ENCODE measurements at regions not wholly inside any gene's neighbourhood (a gene's known extent, or its start where the extent isn't known, plus 50 kb on each side); places are given as distances from the start of the nearest gene placed in this dataset.

DNA sequence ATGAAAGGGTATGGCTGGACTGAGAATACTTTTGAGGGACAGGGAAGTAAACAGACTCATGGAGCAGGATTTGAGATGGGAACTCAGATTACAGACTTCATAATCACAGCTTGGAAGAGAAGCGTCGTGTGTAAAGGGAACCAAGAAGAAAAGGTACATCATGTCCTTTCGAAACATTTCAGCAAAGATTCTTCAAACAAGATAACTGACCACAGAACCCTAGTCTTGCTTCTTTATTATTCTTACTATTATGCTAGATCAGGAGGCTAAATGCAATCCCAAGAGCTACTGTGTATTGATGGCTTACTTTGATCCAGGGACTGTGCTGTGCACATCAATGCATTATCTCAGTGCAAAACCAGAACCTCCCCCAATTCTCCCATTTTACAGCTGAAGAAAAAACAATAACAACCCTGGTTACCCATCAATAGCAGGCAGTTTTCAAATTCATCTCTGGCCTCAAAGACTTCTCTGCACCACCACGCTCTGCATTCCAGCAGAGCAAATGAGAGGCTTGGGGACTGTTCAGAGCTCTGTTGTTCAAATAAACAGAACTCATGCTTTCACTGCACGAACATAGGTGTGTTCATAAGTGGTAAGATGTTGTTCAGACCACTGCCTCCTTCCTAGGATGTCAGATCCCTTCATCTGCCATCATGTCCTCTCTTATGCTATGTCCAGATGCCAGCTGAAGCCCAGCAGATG lies 104.8 kb upstream of the NAV2 start:
- H3K27ac Mint-ChIP-seq: no peak overlapping the region
- no peaks in the 10 kb centered on the region for H3K4me1 Mint-ChIP-seq (ENCODE audit: low read depth)
- no peaks in the 10 kb centered on the region for H3K36me3 Mint-ChIP-seq (ENCODE audit: low read depth)
- no peak overlapping the region for H3K4me3 Mint-ChIP-seq
- H3K27me3 Mint-ChIP-seq (ENCODE audit: low read depth): peaks cover 6% of the 10 kb centered on the region
- H3K9me3 Mint-ChIP-seq: peaks cover 6% of the 10 kb centered on the region

DNA sequence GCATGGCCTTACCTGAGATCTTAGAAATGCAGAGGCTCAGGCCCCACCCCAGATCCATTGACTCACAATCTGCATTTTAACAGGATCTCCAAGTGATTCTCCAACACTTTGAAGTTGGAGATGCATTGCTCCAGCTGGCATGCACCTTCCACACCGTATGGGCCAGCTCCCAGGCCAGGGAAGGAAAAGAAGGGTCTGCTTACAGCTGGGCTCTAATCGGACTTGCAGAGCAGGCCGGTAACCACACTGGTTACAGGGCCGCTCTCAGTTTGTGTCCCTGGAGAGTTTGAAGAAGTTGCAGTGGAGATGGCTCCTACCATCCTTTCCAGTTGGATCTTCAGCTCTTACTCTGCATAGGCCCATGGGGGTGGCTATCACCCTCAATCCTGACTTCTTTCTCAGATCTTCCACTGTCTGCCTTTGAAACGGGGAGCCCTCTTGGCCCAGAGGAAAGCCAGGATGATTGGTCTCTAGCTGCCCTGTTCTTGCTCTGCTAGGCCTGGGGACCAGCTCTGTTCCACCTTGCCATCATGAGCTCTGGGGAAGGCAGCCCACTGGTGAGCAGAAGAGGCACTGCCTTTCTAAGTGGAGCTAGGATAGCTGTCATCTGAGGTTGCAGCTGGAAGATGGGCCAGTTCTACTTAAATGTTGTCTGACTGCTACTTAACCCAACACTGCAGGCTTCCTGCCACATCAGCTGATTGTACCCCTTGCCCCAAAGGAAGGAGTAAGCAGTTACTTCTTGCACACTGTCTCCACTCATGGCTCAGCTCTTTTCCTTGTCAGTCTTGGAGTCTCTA lies 105.6 kb upstream of the NAV2 start:
- no peaks in the 10 kb centered on the region for H3K36me3 Mint-ChIP-seq (ENCODE audit: low read depth)
- peaks cover 6% of the 10 kb centered on the region for H3K27me3 Mint-ChIP-seq (ENCODE audit: low read depth)
- no peak overlapping the region for H3K27ac Mint-ChIP-seq
- H3K4me1 Mint-ChIP-seq (ENCODE audit: low read depth): no peaks in the 10 kb centered on the region
- no peaks in the 10 kb centered on the region for H3K9me3 Mint-ChIP-seq
- no peak overlapping the region for H3K4me3 Mint-ChIP-seq

DNA sequence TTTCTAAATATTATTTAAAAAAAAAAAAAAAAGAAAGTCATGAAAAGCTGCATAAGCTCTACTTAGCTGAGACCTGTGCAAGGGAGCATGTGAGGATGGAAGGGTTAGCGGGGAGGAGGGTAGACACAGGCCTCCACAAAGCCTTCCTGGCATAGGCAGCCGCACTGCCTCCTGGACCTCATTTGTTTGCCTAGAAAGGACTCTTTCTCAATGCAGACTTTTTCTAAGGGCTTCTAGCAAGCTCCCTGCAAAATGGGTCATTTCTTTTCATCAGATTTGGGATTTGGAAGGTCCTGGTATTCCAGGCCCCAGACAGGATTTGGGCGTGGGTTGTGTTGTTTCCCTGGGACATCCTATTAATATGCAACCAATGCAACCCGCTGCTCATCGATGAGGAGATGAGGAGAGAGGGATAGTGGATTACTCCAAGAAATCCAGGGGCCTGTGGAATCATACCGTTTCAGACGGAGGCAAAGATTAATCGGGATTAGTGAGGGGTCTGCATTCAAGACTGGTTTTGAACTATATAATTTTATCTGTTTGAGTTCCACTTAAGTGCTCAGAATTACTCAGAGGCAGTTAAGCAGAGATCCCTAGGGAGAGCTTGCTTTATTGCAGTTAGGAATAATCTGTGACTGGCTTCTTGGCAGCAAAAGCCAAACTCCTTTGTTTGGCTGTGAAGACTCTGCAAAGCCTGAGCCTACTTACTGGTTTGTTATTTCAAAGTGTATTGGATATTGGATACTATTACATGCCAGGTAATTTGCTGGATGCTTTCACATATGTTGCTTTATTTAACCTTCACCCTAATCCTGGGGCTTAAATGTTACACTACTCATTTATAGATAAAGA lies 106.9 kb upstream of the NAV2 start:
- Mint-ChIP-seq H3K27me3 (ENCODE audit: low read depth) (peaks cover 6% of the 10 kb centered on the region), H3K36me3 (ENCODE audit: low read depth) (no peaks in the 10 kb centered on the region), H3K4me1 (ENCODE audit: low read depth) (no peaks in the 10 kb centered on the region), H3K4me3 (no peak overlapping the region), H3K27ac (no peak overlapping the region), H3K9me3 (no peaks in the 10 kb centered on the region)

DNA sequence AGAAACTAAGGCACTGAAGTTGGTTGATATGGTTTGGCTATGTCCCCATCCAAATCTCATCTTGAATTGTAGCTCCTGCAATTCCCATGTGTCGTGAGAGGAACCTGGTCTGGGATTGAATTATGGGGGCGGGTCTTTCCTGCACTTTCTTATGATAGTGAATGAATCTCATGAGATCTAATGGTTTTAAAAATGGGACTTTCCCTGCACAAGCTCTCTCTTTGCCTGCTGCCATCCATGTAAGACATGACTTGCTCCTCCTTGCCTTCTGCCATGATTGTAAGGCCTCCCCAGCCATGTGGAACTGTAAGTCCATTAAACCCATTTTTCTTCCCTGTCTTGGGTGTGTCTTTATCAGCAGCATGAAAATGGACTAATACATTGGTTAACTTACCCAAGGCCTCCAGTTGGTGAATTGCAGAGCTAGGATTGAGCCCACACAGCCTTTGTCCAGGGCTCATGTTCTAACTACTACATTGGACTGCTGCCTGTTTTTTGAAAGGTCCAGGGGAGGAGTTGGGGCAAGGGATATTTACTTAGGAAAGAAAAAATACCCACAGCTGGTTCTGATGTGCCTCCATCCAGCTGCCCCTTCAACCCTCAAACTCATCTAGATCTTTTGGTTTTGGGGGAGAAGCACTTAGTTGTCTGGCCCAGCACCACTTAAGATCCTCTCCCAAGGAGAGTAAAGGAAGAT lies 107.8 kb upstream of the NAV2 start:
- no peak overlapping the region for H3K4me3 Mint-ChIP-seq
- no peaks in the 10 kb centered on the region for H3K9me3 Mint-ChIP-seq
- no peaks in the 10 kb centered on the region for H3K36me3 Mint-ChIP-seq (ENCODE audit: low read depth)
- peaks cover 6% of the 10 kb centered on the region for H3K27me3 Mint-ChIP-seq (ENCODE audit: low read depth)
- H3K27ac Mint-ChIP-seq: no peak overlapping the region
- H3K4me1 Mint-ChIP-seq (ENCODE audit: low read depth): no peaks in the 10 kb centered on the region

DNA sequence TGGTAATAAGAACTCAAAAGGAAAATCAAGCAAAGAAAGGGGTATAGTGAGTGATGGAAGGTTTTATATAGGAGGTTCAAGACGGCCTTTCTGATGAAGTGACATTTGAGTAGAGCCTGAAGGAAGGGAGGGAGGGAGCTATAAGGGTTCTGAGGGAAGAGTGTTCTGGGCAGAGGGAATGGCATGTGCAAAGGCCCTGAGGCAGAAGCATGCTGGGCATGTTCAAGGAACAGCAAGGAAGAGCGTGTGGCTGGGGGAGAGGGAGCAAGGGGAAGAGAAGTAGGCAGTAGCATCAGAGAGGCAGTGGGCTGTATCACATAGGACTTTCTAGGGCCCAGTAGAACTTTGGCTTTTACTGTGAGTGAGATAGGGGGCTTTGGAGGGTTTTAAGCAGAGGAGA lies 108.9 kb upstream of the NAV2 start:
- Mint-ChIP-seq H3K27me3 (ENCODE audit: low read depth) (peaks cover under 1% of the 10 kb centered on the region), H3K9me3 (no peaks in the 10 kb centered on the region), H3K36me3 (ENCODE audit: low read depth) (no peaks in the 10 kb centered on the region), H3K4me3 (no peak overlapping the region), H3K27ac (no peak overlapping the region), H3K4me1 (ENCODE audit: low read depth) (no peaks in the 10 kb centered on the region)

DNA sequence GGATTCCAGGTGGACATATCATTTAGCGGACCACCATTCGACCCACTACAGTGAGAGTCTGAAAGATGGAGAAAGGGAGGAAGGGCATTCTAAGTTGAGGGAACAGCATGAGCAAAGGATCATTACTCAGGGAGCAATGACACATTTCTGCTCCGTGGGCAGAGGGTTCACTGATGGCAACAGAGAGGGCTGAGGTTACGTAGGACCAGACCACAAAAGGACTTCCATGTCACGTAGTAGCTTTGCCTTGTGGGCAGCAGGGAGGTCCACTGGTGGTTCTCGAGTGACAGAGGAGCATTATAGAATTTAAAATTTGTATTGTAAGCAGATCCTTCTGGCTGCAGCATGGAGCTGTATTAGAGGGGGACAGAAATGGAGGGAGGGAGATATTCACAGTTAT lies 109.7 kb upstream of the NAV2 start:
- no peak overlapping the region for H3K27ac Mint-ChIP-seq

DNA sequence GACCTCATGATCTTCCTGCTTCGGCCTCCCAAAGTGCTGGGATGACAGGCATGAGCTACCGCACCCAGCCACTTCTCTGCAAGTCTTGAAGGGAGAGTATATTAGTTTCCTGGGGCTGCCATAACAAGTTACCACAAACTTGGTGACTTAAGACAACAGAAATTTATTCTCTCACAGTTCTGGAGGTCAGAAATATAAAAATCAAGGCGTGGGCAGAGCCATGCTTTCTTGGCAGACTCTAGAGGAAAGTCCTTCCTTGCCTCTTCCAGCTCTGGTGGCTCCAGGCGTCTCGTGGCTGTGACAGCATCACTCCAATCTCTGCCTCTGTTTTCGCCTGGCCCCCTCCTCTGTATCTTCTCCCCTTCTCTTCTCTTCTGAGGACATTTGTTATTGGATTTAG lies 110.2 kb upstream of the NAV2 start:
- H3K4me3 Mint-ChIP-seq: no peak overlapping the region
- no peaks in the 10 kb centered on the region for H3K9me3 Mint-ChIP-seq
- no peak overlapping the region for H3K27ac Mint-ChIP-seq
- H3K36me3 Mint-ChIP-seq (ENCODE audit: low read depth): no peaks in the 10 kb centered on the region
- no peaks in the 10 kb centered on the region for H3K27me3 Mint-ChIP-seq (ENCODE audit: low read depth)
- no peaks in the 10 kb centered on the region for H3K4me1 Mint-ChIP-seq (ENCODE audit: low read depth)

More for the DNA sequence above, 109.7 kb upstream of the NAV2 start:
- no peaks in the 10 kb centered on the region for H3K4me1 Mint-ChIP-seq (ENCODE audit: low read depth)
- no peaks in the 10 kb centered on the region for H3K27me3 Mint-ChIP-seq (ENCODE audit: low read depth)
- no peaks in the 10 kb centered on the region for H3K9me3 Mint-ChIP-seq
- no peak overlapping the region for H3K4me3 Mint-ChIP-seq
- no peaks in the 10 kb centered on the region for H3K36me3 Mint-ChIP-seq (ENCODE audit: low read depth)

DNA sequence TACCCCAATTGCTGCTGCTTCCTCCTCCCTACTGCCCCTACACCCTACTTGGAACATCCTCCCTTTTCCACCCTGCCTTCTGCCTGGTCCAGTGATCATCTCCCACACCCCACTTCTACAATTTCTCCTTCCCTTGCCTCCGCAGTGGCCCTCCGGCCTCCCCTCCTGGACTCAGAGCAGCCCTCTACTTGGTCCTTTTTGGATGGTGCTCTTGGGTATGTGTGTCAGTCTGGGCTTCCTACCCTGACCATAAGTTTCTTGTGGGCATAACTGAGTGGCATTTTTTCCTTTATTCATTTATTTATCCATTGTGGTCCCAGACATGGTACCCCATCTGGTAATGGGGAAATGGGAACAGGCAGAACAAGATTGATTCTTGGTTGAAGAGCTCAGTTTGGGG lies 111.4 kb upstream of the NAV2 start:
- H3K9me3 Mint-ChIP-seq: no peaks in the 10 kb centered on the region
- H3K27me3 Mint-ChIP-seq (ENCODE audit: low read depth): no peaks in the 10 kb centered on the region
- H3K4me1 Mint-ChIP-seq (ENCODE audit: low read depth): no peaks in the 10 kb centered on the region
- H3K4me3 Mint-ChIP-seq: no peak overlapping the region
- no peak overlapping the region for H3K27ac Mint-ChIP-seq
- no peaks in the 10 kb centered on the region for H3K36me3 Mint-ChIP-seq (ENCODE audit: low read depth)

DNA sequence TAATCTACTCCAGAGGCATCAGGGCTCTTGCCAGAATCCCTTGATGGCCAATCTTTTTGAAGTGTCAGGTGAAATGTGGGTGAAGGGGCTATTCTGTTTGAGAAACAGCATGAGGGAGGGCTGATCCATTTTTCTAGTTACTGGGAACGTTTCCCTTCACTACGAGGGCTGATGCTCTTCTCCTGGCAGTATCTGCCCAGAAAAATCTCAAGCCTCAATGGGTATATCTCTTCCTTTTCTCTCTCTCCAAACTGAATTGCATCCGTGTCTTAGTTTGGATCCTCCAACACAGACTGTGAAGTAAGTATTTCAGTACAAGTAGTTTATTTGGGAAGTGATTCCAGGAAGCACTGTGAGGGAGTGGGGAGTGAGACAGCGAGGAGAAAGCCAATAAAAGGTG lies 113.0 kb upstream of the NAV2 start:
- Mint-ChIP-seq H3K27ac (no peak overlapping the region), H3K27me3 (ENCODE audit: low read depth) (no peaks in the 10 kb centered on the region), H3K9me3 (no peaks in the 10 kb centered on the region), H3K36me3 (ENCODE audit: low read depth) (no peaks in the 10 kb centered on the region), H3K4me3 (no peak overlapping the region), H3K4me1 (ENCODE audit: low read depth) (no peaks in the 10 kb centered on the region)

DNA sequence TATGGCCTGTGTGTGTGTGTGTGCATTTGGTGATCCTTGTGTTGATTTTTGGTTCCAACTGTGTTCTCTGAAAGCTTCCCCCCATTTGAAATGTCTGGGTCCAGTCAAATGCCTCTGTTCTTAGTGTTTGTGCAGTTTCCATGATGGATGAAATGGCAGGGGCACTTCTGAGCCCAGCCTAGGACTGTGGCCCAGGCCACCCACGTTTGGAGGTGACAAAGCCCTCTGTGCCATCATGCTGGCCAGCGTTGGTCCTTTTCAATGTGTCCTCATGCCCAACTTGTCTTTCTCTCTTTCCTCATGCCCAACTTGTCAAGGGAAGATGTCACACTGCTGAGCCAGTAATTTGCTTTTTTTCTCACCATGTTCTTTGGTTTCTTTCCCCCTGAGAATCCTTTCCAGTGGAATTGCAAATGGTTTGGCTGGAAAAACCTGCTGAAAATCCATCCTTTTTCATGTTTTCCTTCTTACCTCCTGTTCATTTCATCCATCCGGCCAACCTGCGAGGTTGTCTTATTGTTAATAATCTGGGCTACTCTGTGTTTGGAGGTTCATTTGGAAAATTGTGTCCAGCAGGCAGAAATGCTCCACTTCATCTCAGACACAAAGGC lies 113.7 kb upstream of the NAV2 start:
- Mint-ChIP-seq H3K4me3 (no peak overlapping the region), H3K36me3 (ENCODE audit: low read depth) (no peaks in the 10 kb centered on the region), H3K27me3 (ENCODE audit: low read depth) (no peaks in the 10 kb centered on the region), H3K27ac (no peak overlapping the region), H3K4me1 (ENCODE audit: low read depth) (no peaks in the 10 kb centered on the region), H3K9me3 (no peaks in the 10 kb centered on the region)

DNA sequence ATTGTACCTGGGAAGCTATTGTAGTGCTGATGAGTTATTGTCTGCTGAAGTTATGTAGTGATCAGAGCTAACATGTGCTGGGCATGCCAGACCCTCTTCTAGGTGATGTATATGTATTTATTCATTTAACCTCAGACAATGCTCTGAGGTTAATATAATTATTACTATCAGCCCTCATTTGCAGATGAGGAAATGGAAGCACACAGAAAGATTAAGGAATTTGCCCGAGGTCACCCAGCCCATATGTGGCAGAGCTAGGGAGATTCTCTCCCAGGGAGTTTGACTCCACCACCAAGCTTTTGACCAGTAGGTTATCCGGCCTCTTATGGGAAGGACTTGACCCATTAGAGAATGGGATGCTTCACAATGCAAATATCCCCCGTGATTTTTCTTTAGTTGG lies 114.2 kb upstream of the NAV2 start:
- no peaks in the 10 kb centered on the region for H3K4me1 Mint-ChIP-seq (ENCODE audit: low read depth)
- H3K4me3 Mint-ChIP-seq: no peak overlapping the region
- no peak overlapping the region for H3K27ac Mint-ChIP-seq
- H3K9me3 Mint-ChIP-seq: no peaks in the 10 kb centered on the region
- no peaks in the 10 kb centered on the region for H3K27me3 Mint-ChIP-seq (ENCODE audit: low read depth)
- H3K36me3 Mint-ChIP-seq (ENCODE audit: low read depth): no peaks in the 10 kb centered on the region

DNA sequence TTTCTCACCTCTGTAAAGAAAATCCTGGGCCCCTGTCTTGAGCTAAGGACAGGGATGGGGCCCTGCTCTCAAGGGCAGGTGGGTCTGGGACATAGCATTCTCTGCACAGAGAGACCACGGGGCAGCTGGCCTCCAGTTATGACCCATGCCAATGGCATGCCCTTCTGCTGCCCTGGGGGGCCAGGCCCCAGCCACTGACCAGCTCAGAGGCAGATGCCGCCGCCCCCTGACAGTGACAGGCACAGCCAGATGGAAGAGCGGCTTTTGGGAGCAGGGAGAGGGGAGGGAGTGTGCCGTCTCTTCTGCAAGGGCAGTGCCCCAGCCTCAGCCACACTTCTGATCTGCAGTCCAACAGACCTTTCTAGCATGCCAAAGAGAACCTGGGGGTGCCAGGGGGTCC lies 114.8 kb upstream of the NAV2 start:
- H3K36me3 Mint-ChIP-seq (ENCODE audit: low read depth): no peaks in the 10 kb centered on the region
- H3K4me3 Mint-ChIP-seq: no peak overlapping the region
- no peaks in the 10 kb centered on the region for H3K27me3 Mint-ChIP-seq (ENCODE audit: low read depth)
- no peaks in the 10 kb centered on the region for H3K4me1 Mint-ChIP-seq (ENCODE audit: low read depth)
- H3K27ac Mint-ChIP-seq: no peak overlapping the region
- H3K9me3 Mint-ChIP-seq: no peaks in the 10 kb centered on the region

DNA sequence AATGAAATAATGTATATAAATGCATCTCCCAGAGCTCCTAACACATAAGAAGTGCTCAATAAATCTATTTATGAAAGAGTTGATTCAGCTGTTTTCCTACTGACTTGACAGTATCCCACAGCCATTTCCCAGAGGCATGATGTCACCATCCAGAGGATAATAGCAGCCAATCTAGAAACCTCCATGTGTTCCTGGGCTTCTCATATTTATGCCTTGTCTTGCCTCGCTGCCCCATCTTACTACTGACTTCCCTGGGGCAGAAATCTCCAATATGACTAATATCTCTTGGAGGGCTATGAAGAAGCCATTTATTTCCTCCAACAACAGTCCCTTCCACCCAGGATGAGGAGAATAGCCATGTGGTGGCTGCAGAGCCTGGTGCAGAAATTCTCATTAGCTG lies 115.4 kb upstream of the NAV2 start:
- Mint-ChIP-seq H3K4me3 (no peak overlapping the region), H3K9me3 (no peaks in the 10 kb centered on the region), H3K4me1 (ENCODE audit: low read depth) (no peaks in the 10 kb centered on the region), H3K27me3 (ENCODE audit: low read depth) (no peaks in the 10 kb centered on the region), H3K27ac (no peak overlapping the region), H3K36me3 (ENCODE audit: low read depth) (no peaks in the 10 kb centered on the region)

Data from T-helper 1 cell treated with Interleukin-12 subunit alpha and Interleukin-12 subunit beta and Interleukin-4 antibody, amounts not matched to agents 30 μg/mL and 1 μg/mL, for 36 hours (primary cell).